OCI-LY1 (cell line): ENCODE measurements at regions not wholly inside any gene's neighbourhood (a gene's known extent, or its start where the extent isn't known, plus 50 kb on each side); places are given as distances from the start of the nearest gene placed in this dataset.

Experiments used
- CTCF ChIP-seq: fragments of 200-600 bp; sonication (generic), shearing (Covaris generic); IDR thresholded peaks from 2 replicates; pipeline ENCODE4 v1.5.1; 2017; ENCODE audit warnings: mild to moderate bottlenecking, antibody characterized with exemption, low read length, moderate library complexity, mixed read lengths
- EZH2 ChIP-seq: fragments of 200-600 bp; sonication (generic), shearing (Covaris generic); IDR thresholded peaks from 2 replicates; pipeline ENCODE4 v1.8.0; 2017; ENCODE audit warnings: borderline replicate concordance, mixed run types, mild to moderate bottlenecking, antibody characterized with exemption, low read length, moderate library complexity, mixed read lengths

- no peak for TF ChIP-seq EZH2
- no peak for TF ChIP-seq CTCF
These were observed 725.0 kb downstream of the ETS1 start for GRCh38 chr11:127862406-127862805.
